GM23338 (cell line): ENCODE measurements at regions not wholly inside any gene's neighbourhood (a gene's known extent, or its start where the extent isn't known, plus 50 kb on each side); places are given as distances from the start of the nearest gene placed in this dataset.

Source experiments
- ATAC-seq: fragments of 200-7000 bp; cut with Tn5 transposase; 3 replicates; pipeline ENCODE4 v1.9.1; 2020
- DNase-seq: peaks from one replicate; pipeline ENCODE4 v3.0.0-alpha.2; 2015; ENCODE audit warnings: low spot score
- H2AFZ ChIP-seq: fragments of 200-600 bp; sonication (generic); 2 replicates; pipeline ENCODE4 v1.8.0; 2016; ENCODE audit warnings: antibody characterized with exemption, mild to moderate bottlenecking, moderate library complexity
- H3F3A ChIP-seq: fragments of 200-600 bp; sonication (generic); replicated peaks from 2 replicates; pipeline ENCODE4 v1.8.0; 2017; ENCODE audit warnings: antibody characterized with exemption, mixed run types, low read depth
- H3K27ac ChIP-seq: fragments of 200-600 bp; sonication (generic); 2 replicates; pipeline ENCODE4 v1.6.1; 2016; ENCODE audit warnings: low read depth
- H3K27me3 ChIP-seq: fragments of 200-600 bp; sonication (generic); 2 replicates; pipeline ENCODE4 v1.8.0; 2016; ENCODE audit warnings: mild to moderate bottlenecking, mixed run types, moderate library complexity; ENCODE audit not compliant: insufficient read depth
- H3K36me3 ChIP-seq: fragments of 200-600 bp; sonication (generic); 2 replicates; pipeline ENCODE4 v1.8.0; 2016; ENCODE audit warnings: mild to moderate bottlenecking; ENCODE audit not compliant: insufficient read depth
- H3K4me1 ChIP-seq: fragments of 200-600 bp; sonication (generic); 2 replicates; pipeline ENCODE4 v1.8.0; 2016; ENCODE audit warnings: mild to moderate bottlenecking, moderate library complexity; ENCODE audit not compliant: insufficient read depth
- H3K4me2 ChIP-seq: fragments of 200-600 bp; sonication (generic); 2 replicates; pipeline ENCODE4 v1.7.1; 2017; ENCODE audit warnings: mixed run types
- H3K4me3 ChIP-seq: fragments of 200-600 bp; sonication (generic); 2 replicates; pipeline ENCODE4 v1.6.1; 2016; ENCODE audit warnings: mixed run types
- H3K79me2 ChIP-seq: fragments of 200-600 bp; sonication (generic); replicated peaks from 2 replicates; pipeline ENCODE4 v1.8.0; 2017; ENCODE audit warnings: mild to moderate bottlenecking; ENCODE audit not compliant: insufficient read depth
- H3K9me2 ChIP-seq: fragments of 200-600 bp; sonication (generic); 2 replicates; pipeline ENCODE4 v1.8.0; 2017; ENCODE audit not compliant: insufficient read depth
- H4K20me1 ChIP-seq: fragments of 200-600 bp; sonication (generic); replicated peaks from 2 replicates; pipeline ENCODE4 v1.8.0; 2017; ENCODE audit warnings: mild to moderate bottlenecking; ENCODE audit not compliant: insufficient read depth
- H3K27ac Mint-ChIP-seq: 2 replicates; pipeline ENCODE4 v1.8.0; 2020; ENCODE audit warnings: inconsistent platforms, mild to moderate bottlenecking, moderate library complexity, mixed read lengths
- H3K27me3 Mint-ChIP-seq: 3 replicates; pipeline ENCODE4 v1.8.0; 2022; ENCODE audit warnings: low read depth, mild to moderate bottlenecking, moderate library complexity, mixed read lengths, inconsistent platforms; ENCODE audit not compliant: insufficient read depth, poor library complexity
- H3K36me3 Mint-ChIP-seq: 3 replicates; pipeline ENCODE4 v1.8.0; 2021; ENCODE audit warnings: low read depth, mild to moderate bottlenecking, inconsistent platforms, moderate library complexity, mixed read lengths
- H3K4me1 Mint-ChIP-seq: 3 replicates; pipeline ENCODE4 v1.8.0; 2020; ENCODE audit warnings: mild to moderate bottlenecking, inconsistent platforms, mixed read lengths
- H3K4me3 Mint-ChIP-seq: 3 replicates; pipeline ENCODE4 v1.8.0; 2021; ENCODE audit warnings: moderate library complexity, mild to moderate bottlenecking, inconsistent platforms, mixed read lengths
- H3K9me3 Mint-ChIP-seq: 3 replicates; pipeline ENCODE4 v1.8.0; 2020; ENCODE audit warnings: moderate library complexity, mild to moderate bottlenecking, inconsistent platforms, mixed read lengths
- CREB1 ChIP-seq: fragments of 250-450 bp; sonication (Bioruptor Pico); IDR thresholded peaks from 2 replicates; pipeline ENCODE4 v1.5.0; 2020; ENCODE audit warnings: low read depth, mild to moderate bottlenecking, moderate library complexity
- EZH2 ChIP-seq: fragments of 200-600 bp; sonication (generic); IDR thresholded peaks from one replicate; pipeline ENCODE4 v1.8.0; 2017; ENCODE audit warnings: antibody characterized with exemption, mild to moderate bottlenecking, low read depth; ENCODE audit not compliant: unreplicated experiment
- EZH2phosphoT487 ChIP-seq: fragments of 200-600 bp; sonication (generic); IDR thresholded peaks from one replicate; pipeline ENCODE4 v1.8.1; 2018; ENCODE audit warnings: antibody characterized with exemption; ENCODE audit not compliant: unreplicated experiment
- JUNB ChIP-seq: IDR thresholded peaks from one replicate; pipeline ENCODE4 v1.6.1; 2016; ENCODE audit warnings: antibody characterized with exemption; ENCODE audit not compliant: unreplicated experiment
- NANOG ChIP-seq: IDR thresholded peaks from 2 replicates; pipeline ENCODE4 v1.6.1; 2016; ENCODE audit warnings: antibody characterized with exemption, borderline replicate concordance
- POLR2AphosphoS5 ChIP-seq: IDR thresholded peaks from 2 replicates; pipeline ENCODE4 v1.6.1; 2016; ENCODE audit warnings: antibody characterized with exemption, low read depth
- REST ChIP-seq: IDR thresholded peaks from one replicate; pipeline ENCODE4 v1.6.1; 2018; ENCODE audit warnings: antibody characterized with exemption; ENCODE audit not compliant: unreplicated experiment
- STAT1 ChIP-seq: IDR thresholded peaks from one replicate; pipeline ENCODE4 v1.6.1; 2016; ENCODE audit warnings: antibody characterized with exemption; ENCODE audit not compliant: unreplicated experiment
- ZNF114 ChIP-seq: fragments of 250-450 bp; sonication (Bioruptor Pico); IDR thresholded peaks from 2 replicates; pipeline ENCODE4 v1.5.0; 2020; ENCODE audit warnings: mild to moderate bottlenecking, moderate library complexity
- ZNF331 ChIP-seq: fragments of 250-450 bp; sonication (Bioruptor Pico); IDR thresholded peaks from 2 replicates; pipeline ENCODE4 v1.5.0; 2020; ENCODE audit warnings: low read depth, mild to moderate bottlenecking, moderate library complexity
- TF ChIP-seq, protein P1 (sequence below), 2 experiments: fragments of 200-600 bp in 1 of 2; sonication (generic) in 1 of 2; conservative IDR thresholded peaks; 2 replicates each; pipeline versions ENCODE4 v1.5.1 to v1.6.1; 2016 to 2017; ENCODE audit warnings: antibody characterized with exemption in 2 of 2, low read depth in 2 of 2, mild to moderate bottlenecking in 2 of 2, moderate library complexity in 1 of 2
- TF ChIP-seq, protein P2 (sequence below): fragments of 250-450 bp; sonication (Bioruptor Pico); IDR thresholded peaks from 2 replicates; pipeline ENCODE4 v1.5.0; 2020; ENCODE audit warnings: mild to moderate bottlenecking, moderate library complexity
- TF ChIP-seq, protein P3 (sequence below): IDR thresholded peaks from 2 replicates; pipeline ENCODE4 v1.6.1; 2016; ENCODE audit warnings: antibody characterized with exemption

DNA sequence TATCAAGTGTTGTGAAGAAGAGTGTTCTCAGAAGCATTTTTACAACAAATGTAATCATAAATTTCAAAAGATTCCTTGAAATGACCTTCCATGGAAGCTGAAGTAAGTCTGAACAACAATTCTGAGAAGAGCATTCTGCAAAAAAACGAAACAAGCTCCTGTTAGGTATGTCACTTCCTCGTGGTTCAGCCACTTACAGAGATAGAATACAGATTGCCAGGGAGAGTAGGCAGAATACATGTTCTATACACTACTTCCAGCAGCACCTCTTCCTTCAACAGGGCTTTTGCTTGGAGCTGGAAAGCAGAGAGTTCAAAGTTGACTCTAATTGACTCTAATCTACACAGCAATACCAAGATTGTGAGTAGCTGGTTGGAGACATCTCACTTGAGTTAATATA, 274.5 kb downstream of the ADGRA3 start:
- Mint-ChIP-seq H3K27me3 (peaks cover 3% of the 10 kb centered on the region), H3K9me3 (no peaks in the 10 kb centered on the region), H3K36me3 (no peaks in the 10 kb centered on the region), H3K4me3 (no peak overlapping the region), H3K27ac (no peak overlapping the region), H3K4me1 (peaks cover 12% of the 10 kb centered on the region)
- Histone ChIP-seq H3K4me1 (peaks cover 12% of the 10 kb centered on the region), H3K4me3 (no peak overlapping the region), H3F3A (no peaks in the 10 kb centered on the region), H2AFZ (no peak overlapping the region), H4K20me1 (no peaks in the 10 kb centered on the region), H3K27me3 (no peaks in the 10 kb centered on the region), H3K79me2 (no peaks in the 10 kb centered on the region), H3K9me2 (no peaks in the 10 kb centered on the region), H3K36me3 (no peaks in the 10 kb centered on the region), H3K4me2 (no peak overlapping the region), H3K27ac (no peak overlapping the region)
- DNase-seq = no peak
- TF ChIP-seq, protein P1, sequence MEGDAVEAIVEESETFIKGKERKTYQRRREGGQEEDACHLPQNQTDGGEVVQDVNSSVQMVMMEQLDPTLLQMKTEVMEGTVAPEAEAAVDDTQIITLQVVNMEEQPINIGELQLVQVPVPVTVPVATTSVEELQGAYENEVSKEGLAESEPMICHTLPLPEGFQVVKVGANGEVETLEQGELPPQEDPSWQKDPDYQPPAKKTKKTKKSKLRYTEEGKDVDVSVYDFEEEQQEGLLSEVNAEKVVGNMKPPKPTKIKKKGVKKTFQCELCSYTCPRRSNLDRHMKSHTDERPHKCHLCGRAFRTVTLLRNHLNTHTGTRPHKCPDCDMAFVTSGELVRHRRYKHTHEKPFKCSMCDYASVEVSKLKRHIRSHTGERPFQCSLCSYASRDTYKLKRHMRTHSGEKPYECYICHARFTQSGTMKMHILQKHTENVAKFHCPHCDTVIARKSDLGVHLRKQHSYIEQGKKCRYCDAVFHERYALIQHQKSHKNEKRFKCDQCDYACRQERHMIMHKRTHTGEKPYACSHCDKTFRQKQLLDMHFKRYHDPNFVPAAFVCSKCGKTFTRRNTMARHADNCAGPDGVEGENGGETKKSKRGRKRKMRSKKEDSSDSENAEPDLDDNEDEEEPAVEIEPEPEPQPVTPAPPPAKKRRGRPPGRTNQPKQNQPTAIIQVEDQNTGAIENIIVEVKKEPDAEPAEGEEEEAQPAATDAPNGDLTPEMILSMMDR (conservative IDR thresholded peaks at IDR 0.05; ENCODE audit: low read depth in 2 of 2) = no peak
- TF ChIP-seq, protein P2, sequence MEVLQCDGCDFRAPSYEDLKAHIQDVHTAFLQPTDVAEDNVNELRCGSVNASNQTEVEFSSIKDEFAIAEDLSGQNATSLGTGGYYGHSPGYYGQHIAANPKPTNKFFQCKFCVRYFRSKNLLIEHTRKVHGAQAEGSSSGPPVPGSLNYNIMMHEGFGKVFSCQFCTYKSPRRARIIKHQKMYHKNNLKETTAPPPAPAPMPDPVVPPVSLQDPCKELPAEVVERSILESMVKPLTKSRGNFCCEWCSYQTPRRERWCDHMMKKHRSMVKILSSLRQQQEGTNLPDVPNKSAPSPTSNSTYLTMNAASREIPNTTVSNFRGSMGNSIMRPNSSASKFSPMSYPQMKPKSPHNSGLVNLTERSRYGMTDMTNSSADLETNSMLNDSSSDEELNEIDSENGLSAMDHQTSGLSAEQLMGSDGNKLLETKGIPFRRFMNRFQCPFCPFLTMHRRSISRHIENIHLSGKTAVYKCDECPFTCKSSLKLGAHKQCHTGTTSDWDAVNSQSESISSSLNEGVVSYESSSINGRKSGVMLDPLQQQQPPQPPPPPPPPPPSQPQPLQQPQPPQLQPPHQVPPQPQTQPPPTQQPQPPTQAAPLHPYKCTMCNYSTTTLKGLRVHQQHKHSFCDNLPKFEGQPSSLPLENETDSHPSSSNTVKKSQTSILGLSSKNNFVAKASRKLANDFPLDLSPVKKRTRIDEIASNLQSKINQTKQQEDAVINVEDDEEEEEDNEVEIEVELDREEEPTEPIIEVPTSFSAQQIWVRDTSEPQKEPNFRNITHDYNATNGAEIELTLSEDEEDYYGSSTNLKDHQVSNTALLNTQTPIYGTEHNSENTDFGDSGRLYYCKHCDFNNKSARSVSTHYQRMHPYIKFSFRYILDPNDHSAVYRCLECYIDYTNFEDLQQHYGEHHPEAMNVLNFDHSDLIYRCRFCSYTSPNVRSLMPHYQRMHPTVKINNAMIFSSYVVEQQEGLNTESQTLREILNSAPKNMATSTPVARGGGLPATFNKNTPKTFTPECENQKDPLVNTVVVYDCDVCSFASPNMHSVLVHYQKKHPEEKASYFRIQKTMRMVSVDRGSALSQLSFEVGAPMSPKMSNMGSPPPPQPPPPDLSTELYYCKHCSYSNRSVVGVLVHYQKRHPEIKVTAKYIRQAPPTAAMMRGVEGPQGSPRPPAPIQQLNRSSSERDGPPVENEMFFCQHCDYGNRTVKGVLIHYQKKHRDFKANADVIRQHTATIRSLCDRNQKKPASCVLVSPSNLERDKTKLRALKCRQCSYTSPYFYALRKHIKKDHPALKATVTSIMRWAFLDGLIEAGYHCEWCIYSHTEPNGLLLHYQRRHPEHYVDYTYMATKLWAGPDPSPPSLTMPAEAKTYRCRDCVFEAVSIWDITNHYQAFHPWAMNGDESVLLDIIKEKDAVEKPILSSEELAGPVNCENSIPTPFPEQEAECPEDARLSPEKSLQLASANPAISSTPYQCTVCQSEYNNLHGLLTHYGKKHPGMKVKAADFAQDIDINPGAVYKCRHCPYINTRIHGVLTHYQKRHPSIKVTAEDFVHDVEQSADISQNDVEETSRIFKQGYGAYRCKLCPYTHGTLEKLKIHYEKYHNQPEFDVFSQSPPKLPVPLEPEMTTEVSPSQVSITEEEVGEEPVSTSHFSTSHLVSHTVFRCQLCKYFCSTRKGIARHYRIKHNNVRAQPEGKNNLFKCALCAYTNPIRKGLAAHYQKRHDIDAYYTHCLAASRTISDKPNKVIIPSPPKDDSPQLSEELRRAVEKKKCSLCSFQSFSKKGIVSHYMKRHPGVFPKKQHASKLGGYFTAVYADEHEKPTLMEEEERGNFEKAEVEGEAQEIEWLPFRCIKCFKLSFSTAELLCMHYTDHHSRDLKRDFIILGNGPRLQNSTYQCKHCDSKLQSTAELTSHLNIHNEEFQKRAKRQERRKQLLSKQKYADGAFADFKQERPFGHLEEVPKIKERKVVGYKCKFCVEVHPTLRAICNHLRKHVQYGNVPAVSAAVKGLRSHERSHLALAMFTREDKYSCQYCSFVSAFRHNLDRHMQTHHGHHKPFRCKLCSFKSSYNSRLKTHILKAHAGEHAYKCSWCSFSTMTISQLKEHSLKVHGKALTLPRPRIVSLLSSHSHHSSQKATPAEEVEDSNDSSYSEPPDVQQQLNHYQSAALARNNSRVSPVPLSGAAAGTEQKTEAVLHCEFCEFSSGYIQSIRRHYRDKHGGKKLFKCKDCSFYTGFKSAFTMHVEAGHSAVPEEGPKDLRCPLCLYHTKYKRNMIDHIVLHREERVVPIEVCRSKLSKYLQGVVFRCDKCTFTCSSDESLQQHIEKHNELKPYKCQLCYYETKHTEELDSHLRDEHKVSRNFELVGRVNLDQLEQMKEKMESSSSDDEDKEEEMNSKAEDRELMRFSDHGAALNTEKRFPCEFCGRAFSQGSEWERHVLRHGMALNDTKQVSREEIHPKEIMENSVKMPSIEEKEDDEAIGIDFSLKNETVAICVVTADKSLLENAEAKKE (CRISPR knock-in tag) = no peak
- TF ChIP-seq ZNF114 (CRISPR knock-in tag) (no peak), NANOG (no peak), ZNF331 (no peak), EZH2phosphoT487 (no peak), JUNB (no peak), EZH2 (no peak), REST (no peak), POLR2AphosphoS5 (no peak), CREB1 (CRISPR knock-in tag) (no peak), STAT1 (no peak)
- TF ChIP-seq, protein P3, sequence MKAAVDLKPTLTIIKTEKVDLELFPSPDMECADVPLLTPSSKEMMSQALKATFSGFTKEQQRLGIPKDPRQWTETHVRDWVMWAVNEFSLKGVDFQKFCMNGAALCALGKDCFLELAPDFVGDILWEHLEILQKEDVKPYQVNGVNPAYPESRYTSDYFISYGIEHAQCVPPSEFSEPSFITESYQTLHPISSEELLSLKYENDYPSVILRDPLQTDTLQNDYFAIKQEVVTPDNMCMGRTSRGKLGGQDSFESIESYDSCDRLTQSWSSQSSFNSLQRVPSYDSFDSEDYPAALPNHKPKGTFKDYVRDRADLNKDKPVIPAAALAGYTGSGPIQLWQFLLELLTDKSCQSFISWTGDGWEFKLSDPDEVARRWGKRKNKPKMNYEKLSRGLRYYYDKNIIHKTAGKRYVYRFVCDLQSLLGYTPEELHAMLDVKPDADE = no peak
- ATAC-seq = no peak
